ENCODE measurements at regions not wholly inside any gene's neighbourhood (a gene's known extent, or its start where the extent isn't known, plus 50 kb on each side); places are given as distances from the start of the nearest gene placed in this dataset.

GRCh38 chr7:96452146-96452545 lies 130.2 kb upstream of the SLC25A13 start:
- Histone ChIP-seq H4K8ac (replicated peaks; ENCODE audit: insufficient read length, low read depth, low read length) (no peak overlapping the region), H2BK15ac (ENCODE audit: low read depth, low read length) (no peak overlapping the region), H3K56ac (ENCODE audit: insufficient read length, low read depth, low read length) (no peak overlapping the region), H3K23me2 (ENCODE audit: insufficient read length, low read depth, low read length, poor library complexity, severe bottlenecking) (no peaks in the 10 kb centered on the region), H3K27me3 (ENCODE audit: insufficient read depth, low read length) (no peaks in the 10 kb centered on the region), H3K4ac (ENCODE audit: low read depth, low read length) (no peak overlapping the region), H2AFZ (ENCODE audit: low read length) (no peak overlapping the region), H2BK12ac (ENCODE audit: insufficient read length, low read depth, low read length) (no peak overlapping the region), H2BK120ac (ENCODE audit: low read depth, low read length, poor library complexity, severe bottlenecking) (no peak overlapping the region), H3K4me2 (ENCODE audit: insufficient read depth, insufficient read length, low read length) (no peak overlapping the region), H3K23ac (ENCODE audit: insufficient read length, low read depth, low read length) (no peak overlapping the region), H4K91ac (ENCODE audit: insufficient read length, low read depth, low read length) (no peak overlapping the region), H2AK5ac (ENCODE audit: insufficient read length, low read length) (no peak overlapping the region), H3K14ac (ENCODE audit: insufficient read depth, low read length) (no peak overlapping the region), H3K27ac (ENCODE audit: insufficient read length, low read depth, low read length) (no peak overlapping the region), H3K79me1 (ENCODE audit: insufficient read depth, low read depth, low read length, poor library complexity, severe bottlenecking) (no peaks in the 10 kb centered on the region), H3K9me3 (ENCODE audit: control insufficient read depth, low read depth, low read length) (no peaks in the 10 kb centered on the region), H3K79me2 (ENCODE audit: insufficient read depth, low read length) (no peaks in the 10 kb centered on the region), H3K9ac (ENCODE audit: extremely low read depth, insufficient read length, low read length) (no peak overlapping the region), H4K5ac (ENCODE audit: insufficient read length, low read depth, low read length) (no peak overlapping the region), H4K20me1 (ENCODE audit: control insufficient read depth, insufficient read depth, insufficient read length) (no peaks in the 10 kb centered on the region), H2BK20ac (ENCODE audit: low read depth, low read length, poor library complexity, severe bottlenecking) (no peak overlapping the region), H3K18ac (ENCODE audit: insufficient read length, low read depth, low read length) (no peak overlapping the region), H2BK5ac (ENCODE audit: insufficient read length, low read length) (no peak overlapping the region), H3T11ph (ENCODE audit: low read length) (no peak overlapping the region), H3K4me1 (ENCODE audit: insufficient read depth, low read length) (no peaks in the 10 kb centered on the region)
- no peak for TF ChIP-seq CTCF (conservative IDR thresholded peaks at IDR 0.05)
- no peak for DNase-seq
- Mint-ChIP-seq H3K36me3 (ENCODE audit: insufficient read depth in 1 of 3, low read depth in 3 of 3) (no peaks in the 10 kb centered on the region), H3K27me3 (ENCODE audit: low read depth) (no peaks in the 10 kb centered on the region), H3K4me3 (no peak overlapping the region), H3K9me3 (no peaks in the 10 kb centered on the region), H3K27ac (no peak overlapping the region), H3K4me1 (peaks cover 10 to 15% of the 10 kb centered on the region in 2 experiments)
- no CpG with 5 or more reads among the region's 2 CpGs for WGBS (ENCODE audit: extremely low coverage, insufficient read length, low lambda C conversion rate)
